Cardiac muscle cell (in vitro differentiated cells and primary cell): ENCODE measurements at regions not wholly inside any gene's neighbourhood (a gene's known extent, or its start where the extent isn't known, plus 50 kb on each side); places are given as distances from the start of the nearest gene placed in this dataset.

Experiments used
- DNase-seq, 2 donors: peaks; one replicate each; pipeline versions ENCODE4 v3.0.0 to v3.0.0-alpha.2; 2010 to 2017; ENCODE audit warnings: low read depth in 1 of 2, low spot score in 1 of 2
- H3K27ac ChIP-seq: fragments of 200-600 bp; sonication (generic); 2 replicates; pipeline ENCODE4 v1.5.1; 2016
- H3K27me3 ChIP-seq: fragments of 200-600 bp; sonication (generic); 2 replicates; pipeline ENCODE4 v1.6.0; 2016; ENCODE audit warnings: control low read depth
- H3K36me3 ChIP-seq: fragments of 200-600 bp; sonication (generic); 2 replicates; pipeline ENCODE4 v1.5.1; 2016; ENCODE audit warnings: control low read depth
- H3K4me1 ChIP-seq: fragments of 200-600 bp; sonication (generic); 2 replicates; pipeline ENCODE4 v1.8.1; 2017; ENCODE audit warnings: low read depth, mild to moderate bottlenecking, mixed run types
- H3K4me3 ChIP-seq: fragments of 200-600 bp; sonication (generic); 2 replicates; pipeline ENCODE4 v1.5.1; 2016; ENCODE audit warnings: mild to moderate bottlenecking
- H3K9me3 ChIP-seq: fragments of 200-600 bp; sonication (generic); 2 replicates; pipeline ENCODE4 v1.5.1; 2017; ENCODE audit warnings: low read depth, mild to moderate bottlenecking, control low read depth
- CTCF ChIP-seq: IDR thresholded peaks from 2 replicates; pipeline ENCODE4 v1.5.1; 2012; ENCODE audit warnings: low read depth, mild to moderate bottlenecking, low read length

GRCh38 chr13:75935805-75936204 is 299.7 kb downstream of the LMO7 start:
- H3K27ac ChIP-seq: no peak overlapping the region
- H3K36me3 ChIP-seq: no peaks in the 10 kb centered on the region
- no peaks in the 10 kb centered on the region for H3K9me3 ChIP-seq
- no peak overlapping the region for H3K4me3 ChIP-seq
- H3K4me1 ChIP-seq: no peaks in the 10 kb centered on the region
- no peak for DNase-seq
- no peak for TF ChIP-seq CTCF
- no peaks in the 10 kb centered on the region for H3K27me3 ChIP-seq

GRCh38 chr13:75934889-75935288 is 298.8 kb downstream of the LMO7 start:
- no peaks in the 10 kb centered on the region for H3K27me3 ChIP-seq
- no peak overlapping the region for H3K4me3 ChIP-seq
- no peak for TF ChIP-seq CTCF
- H3K36me3 ChIP-seq: no peaks in the 10 kb centered on the region
- no peak for DNase-seq
- no peaks in the 10 kb centered on the region for H3K9me3 ChIP-seq
- H3K4me1 ChIP-seq: no peaks in the 10 kb centered on the region
- no peak overlapping the region for H3K27ac ChIP-seq

- Histone ChIP-seq H3K27ac (no peak overlapping the region), H3K27me3 (no peaks in the 10 kb centered on the region), H3K4me3 (no peak overlapping the region), H3K4me1 (no peaks in the 10 kb centered on the region), H3K36me3 (no peaks in the 10 kb centered on the region), H3K9me3 (no peaks in the 10 kb centered on the region)
- no peak for DNase-seq
- no peak for TF ChIP-seq CTCF
Measured at GRCh38 chr13:75932636-75933035, 296.5 kb downstream of the LMO7 start.

- H3K27me3 ChIP-seq: no peaks in the 10 kb centered on the region
- no peak for TF ChIP-seq CTCF
- H3K36me3 ChIP-seq: no peaks in the 10 kb centered on the region
- DNase-seq: no peak
- H3K4me3 ChIP-seq: no peak overlapping the region
- no peak overlapping the region for H3K27ac ChIP-seq
- H3K9me3 ChIP-seq: no peaks in the 10 kb centered on the region
- H3K4me1 ChIP-seq: no peaks in the 10 kb centered on the region
Measured at GRCh38 chr13:75931116-75931515, 295.0 kb downstream of the LMO7 start.

DNA sequence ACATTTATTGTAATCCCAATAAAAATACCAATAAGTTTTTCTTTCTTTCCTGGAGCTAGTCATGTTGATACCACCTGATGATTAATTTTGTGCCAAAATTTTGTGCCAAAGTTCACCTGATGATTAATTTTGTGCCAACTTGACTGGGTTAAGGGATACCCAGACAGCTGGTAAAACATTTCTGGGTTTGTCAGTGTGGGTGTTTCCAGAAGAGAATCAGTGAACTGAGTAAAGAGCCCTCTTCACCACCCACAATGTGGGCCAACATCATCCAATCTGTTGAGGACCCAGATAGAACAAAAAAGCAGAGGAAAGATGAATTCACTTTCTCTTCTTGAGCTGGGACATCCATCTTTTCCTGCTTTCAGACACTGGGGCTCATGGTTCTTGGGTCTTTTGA is 292.9 kb downstream of the LMO7 start:
- Histone ChIP-seq H3K9me3 (no peaks in the 10 kb centered on the region), H3K4me1 (no peaks in the 10 kb centered on the region), H3K4me3 (no peak overlapping the region), H3K36me3 (no peaks in the 10 kb centered on the region), H3K27ac (no peak overlapping the region), H3K27me3 (no peaks in the 10 kb centered on the region)
- no peak for TF ChIP-seq CTCF
- DNase-seq: no peak

- Histone ChIP-seq H3K4me3 (no peak overlapping the region), H3K9me3 (no peaks in the 10 kb centered on the region), H3K36me3 (no peaks in the 10 kb centered on the region), H3K4me1 (no peaks in the 10 kb centered on the region), H3K27me3 (no peaks in the 10 kb centered on the region), H3K27ac (no peak overlapping the region)
- TF ChIP-seq CTCF: no peak
- DNase-seq: no peak
Measured at GRCh38 chr13:75927183-75927669, 291.1 kb downstream of the LMO7 start.
